Small intestine (tissue), 7 donors: ENCODE measurements at regions not wholly inside any gene's neighbourhood (a gene's known extent, or its start where the extent isn't known, plus 50 kb on each side); places are given as distances from the start of the nearest gene placed in this dataset.
"Not testable (repeated sequence)": the region's sequence is repeated elsewhere in the genome, so short reads cannot be mapped to it uniquely, and the experiment has no call there.

ENCODE experiments used
- DNase-seq, 2 donors: peaks; one replicate each; pipeline versions ENCODE4 v3.0.0 to v3.0.0-alpha.2; 2013
- FAIRE-seq: peaks from 2 replicates; lab custom pipeline; 2012; peaks lifted over from hg19 to GRCh38; lab: Jason Lieb, UNC
- H3K27ac ChIP-seq, 3 donors: one replicate each; pipeline ENCODE4 v1.5.1; 2013; ENCODE audit warnings: low read length in 2 of 3, mild to moderate bottlenecking in 2 of 3, control low read depth in 1 of 3, inconsistent platforms in 1 of 3, low read depth in 1 of 3, moderate library complexity in 1 of 3
- H3K27me3 ChIP-seq, 3 donors: one replicate each; pipeline ENCODE4 v1.6.1; 2013; ENCODE audit warnings: low read length in 3 of 3, inconsistent platforms in 1 of 3; ENCODE audit not compliant: control insufficient read depth in 3 of 3, insufficient read depth in 3 of 3
- H3K36me3 ChIP-seq, 3 donors: one replicate each; pipeline ENCODE4 v1.6.1; 2013; ENCODE audit warnings: low read length in 3 of 3, inconsistent platforms in 1 of 3, low read depth in 1 of 3, mild to moderate bottlenecking in 1 of 3, moderate library complexity in 1 of 3; ENCODE audit not compliant: control insufficient read depth in 3 of 3, insufficient read depth in 2 of 3
- H3K4me1 ChIP-seq, 3 donors: one replicate each; pipeline ENCODE4 v1.6.1; 2013; ENCODE audit warnings: low read length in 2 of 3, inconsistent platforms in 1 of 3, low read depth in 1 of 3, mild to moderate bottlenecking in 1 of 3, moderate library complexity in 1 of 3; ENCODE audit not compliant: control insufficient read depth in 3 of 3, insufficient read depth in 2 of 3
- H3K4me3 ChIP-seq, 3 donors: one replicate each; pipeline ENCODE4 v1.5.1; 2013; ENCODE audit warnings: low read length in 3 of 3, control low read depth in 1 of 3, inconsistent platforms in 1 of 3, low read depth in 1 of 3, mild to moderate bottlenecking in 1 of 3, moderate library complexity in 1 of 3
- H3K9me3 ChIP-seq, 2 donors: one replicate each; pipeline ENCODE4 v1.6.1; 2013; ENCODE audit warnings: low read depth in 1 of 2, low read length in 1 of 2; ENCODE audit not compliant: control insufficient read depth in 2 of 2, insufficient read depth in 1 of 2
- WGBS, 3 donors: extraction: QIAGEN DNeasy Blood & Tissue Kit; methylation state at CpG; one replicate each; pipeline ENCODE4 v1.1.7; 2013; 5-methylcytosine and 5-hydroxymethylcytosine counted together
- donor health status: healthy with polysubstance abuse.
- donor health status: control.
- donor health status: control.
- donor health status: Bipolar disorder and iron deficiency.
- donor health status: healthy.

GRCh38 chr1:83039091-83039490 is 959.8 kb downstream of the TTLL7 start:
- H3K4me3 ChIP-seq, FAIRE-seq, H3K4me1 ChIP-seq, H3K36me3 ChIP-seq, H3K27me3 ChIP-seq, H3K9me3 ChIP-seq, H3K27ac ChIP-seq, DNase-seq: not testable (repeated sequence)
- 82 to 90% (median 88%) methylated on average over 6 of the region's 6 CpGs for WGBS, 3 donors

- FAIRE-seq = no peak
- Histone ChIP-seq H3K4me3 (no peak overlapping the region), H3K36me3 (no peaks in the 10 kb centered on the region), H3K27ac (no peak overlapping the region), H3K9me3 (peaks cover 0 to 4% of the 10 kb centered on the region in 2 donors), H3K4me1 (no peaks in the 10 kb centered on the region), H3K27me3 (no peaks in the 10 kb centered on the region)
- DNase-seq = no peak
- 87 to 92% (median 90%) methylated on average over 5 of the region's 5 CpGs for WGBS, 3 donors
Observed at GRCh38 chr1:83034851-83035250, 964.1 kb downstream of the TTLL7 start.

DNA sequence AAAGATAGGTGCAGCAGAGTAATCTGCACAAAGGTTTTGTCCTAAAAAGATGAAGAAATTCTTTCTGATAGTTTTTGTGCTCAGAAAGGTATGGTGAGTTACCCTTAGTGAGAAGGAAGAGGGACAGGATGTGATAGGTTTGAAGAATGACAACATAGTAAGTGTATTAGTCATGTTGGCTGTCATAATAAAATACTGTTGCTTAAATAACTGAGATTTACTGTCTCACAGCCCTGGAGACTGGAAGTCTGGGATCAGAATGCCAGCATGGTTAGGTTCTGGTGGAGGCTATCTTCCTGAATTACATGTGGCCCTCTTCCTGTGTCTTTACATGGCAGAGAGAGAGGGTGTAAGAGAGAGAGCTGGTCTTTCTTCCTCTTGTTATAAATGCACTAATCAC is 965.2 kb downstream of the TTLL7 start:
- no peak overlapping the region for H3K4me3 ChIP-seq
- H3K4me1 ChIP-seq = no peaks in the 10 kb centered on the region
- H3K36me3 ChIP-seq = no peaks in the 10 kb centered on the region
- H3K27me3 ChIP-seq = no peaks in the 10 kb centered on the region
- FAIRE-seq = no peak
- no peak for DNase-seq
- peaks cover 0 to 4% of the 10 kb centered on the region in 2 donors for H3K9me3 ChIP-seq
- no peak overlapping the region for H3K27ac ChIP-seq

DNA sequence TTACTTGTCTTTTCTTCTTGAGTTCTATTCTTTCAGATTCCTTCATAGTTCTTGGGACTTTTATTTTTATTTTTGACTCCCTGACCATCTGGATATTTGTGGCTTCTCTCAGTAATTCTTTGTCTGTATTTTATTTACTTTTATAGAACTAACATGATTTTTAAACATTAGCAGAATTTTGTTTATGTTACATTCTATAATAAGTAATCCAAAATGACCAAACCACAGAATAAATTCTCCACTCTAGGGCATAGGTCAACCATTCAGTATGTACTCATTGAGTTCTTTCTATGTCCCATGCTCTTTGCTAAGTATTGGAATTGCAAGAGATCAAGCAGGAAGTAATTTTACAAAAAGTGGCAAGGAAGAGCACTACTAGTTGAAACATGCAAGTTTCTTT is 969.0 kb downstream of the TTLL7 start:
- Histone ChIP-seq H3K4me3 (no peak overlapping the region), H3K27me3 (no peaks in the 10 kb centered on the region), H3K27ac (no peak overlapping the region), H3K36me3 (no peaks in the 10 kb centered on the region), H3K9me3 (peaks cover 0 to 3% of the 10 kb centered on the region in 2 donors), H3K4me1 (no peaks in the 10 kb centered on the region)
- DNase-seq = no peak
- FAIRE-seq = no peak

GRCh38 chr1:83029050-83029449 is 969.9 kb downstream of the TTLL7 start:
- Histone ChIP-seq H3K9me3 (no peaks in the 10 kb centered on the region), H3K4me1 (no peaks in the 10 kb centered on the region), H3K4me3 (no peak overlapping the region), H3K27me3 (no peaks in the 10 kb centered on the region), H3K36me3 (no peaks in the 10 kb centered on the region), H3K27ac (no peak overlapping the region)
- no peak for FAIRE-seq
- no peak for DNase-seq
- 79 to 91% (median 86%) methylated on average over 3 of the region's 3 CpGs for WGBS, 3 donors

DNA sequence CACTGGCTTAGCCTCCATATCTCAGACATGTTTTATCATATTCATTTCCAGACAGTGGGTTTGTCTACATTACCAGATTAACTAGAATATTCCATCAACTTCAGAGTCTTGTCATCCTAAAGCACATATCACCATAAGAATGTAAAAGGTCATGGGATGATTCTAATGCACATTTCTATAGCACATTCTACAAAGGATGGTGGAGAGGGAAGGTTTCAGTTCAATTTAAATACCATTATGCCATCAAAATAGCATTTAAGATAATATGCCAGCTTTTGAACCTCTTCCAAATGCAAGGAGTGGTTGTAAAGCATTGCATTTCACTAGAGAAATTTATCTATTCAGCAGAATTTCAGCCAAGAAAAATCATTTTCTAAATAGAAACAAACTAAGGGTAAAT is 970.5 kb downstream of the TTLL7 start:
- Histone ChIP-seq H3K27ac (no peak overlapping the region), H3K4me3 (no peak overlapping the region), H3K36me3 (no peaks in the 10 kb centered on the region), H3K4me1 (no peaks in the 10 kb centered on the region), H3K9me3 (no peaks in the 10 kb centered on the region), H3K27me3 (no peaks in the 10 kb centered on the region)
- no peak for FAIRE-seq
- no peak for DNase-seq

DNA sequence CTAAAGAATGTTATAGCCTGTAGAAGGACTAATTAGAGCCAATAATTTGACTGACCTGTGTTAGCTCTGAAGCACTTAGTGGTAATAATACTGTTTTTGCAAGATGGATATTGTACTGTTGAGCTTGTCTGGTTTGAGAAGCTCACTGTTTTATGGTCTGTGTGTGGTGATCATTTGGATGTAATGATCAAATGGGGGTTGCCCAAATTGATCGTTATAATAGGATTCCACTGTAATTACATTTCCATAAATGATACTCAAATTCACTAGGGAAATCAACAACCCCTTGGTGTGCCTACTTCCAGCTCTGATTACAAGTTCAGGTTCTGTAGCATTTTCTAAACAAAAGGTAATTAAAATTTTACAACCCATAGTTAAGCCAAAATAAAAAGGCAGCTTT is 971.4 kb downstream of the TTLL7 start:
- FAIRE-seq (no peak), DNase-seq (no peak)
- WGBS, 3 donors = 79 to 89% (median 82%) methylated on average over 1 of the region's 1 CpG
- Histone ChIP-seq H3K4me3 (no peak overlapping the region), H3K4me1 (no peaks in the 10 kb centered on the region), H3K36me3 (no peaks in the 10 kb centered on the region), H3K27ac (no peak overlapping the region), H3K9me3 (no peaks in the 10 kb centered on the region), H3K27me3 (no peaks in the 10 kb centered on the region)

- no peaks in the 10 kb centered on the region for H3K9me3 ChIP-seq
- FAIRE-seq (no peak), DNase-seq (no peak)
- H3K4me3 ChIP-seq = no peak overlapping the region
- no peaks in the 10 kb centered on the region for H3K36me3 ChIP-seq
- WGBS, 3 donors = 50 to 59% (median 56%) methylated on average over 2 of the region's 2 CpGs
- H3K27me3 ChIP-seq = no peaks in the 10 kb centered on the region
- H3K4me1 ChIP-seq = no peaks in the 10 kb centered on the region
- H3K27ac ChIP-seq = no peak overlapping the region
Observed at GRCh38 chr1:83026745-83027144, 972.2 kb downstream of the TTLL7 start.

GRCh38 chr1:83024251-83024767 is 974.6 kb downstream of the TTLL7 start:
- peaks cover 0 to 4% of the 10 kb centered on the region in 2 donors for H3K9me3 ChIP-seq
- H3K36me3 ChIP-seq = no peaks in the 10 kb centered on the region
- no peak overlapping the region for H3K4me3 ChIP-seq
- DNase-seq (no peak), FAIRE-seq (no peak)
- no peaks in the 10 kb centered on the region for H3K4me1 ChIP-seq
- H3K27ac ChIP-seq = no peak overlapping the region
- no peaks in the 10 kb centered on the region for H3K27me3 ChIP-seq
- 86 to 88% (median 87%) methylated on average over 2 of the region's 2 CpGs for WGBS, 3 donors
